Activated naive CD8-positive, alpha-beta T cell treated with anti-CD3 and anti-CD28 coated beads, Interleukin-2, amount 50 U/mL, for 24 hours (primary cell): ENCODE measurements at regions not wholly inside any gene's neighbourhood (a gene's known extent, or its start where the extent isn't known, plus 50 kb on each side); places are given as distances from the start of the nearest gene placed in this dataset.
"Not testable (repeated sequence)": the region's sequence is repeated elsewhere in the genome, so short reads cannot be mapped to it uniquely, and the experiment has no call there.

Source experiments
- ATAC-seq: fragments of 150-1000 bp; cut with Tn5 transposase; one replicate; pipeline ENCODE4 v1.10.0; 2021
- DNase-seq: peaks from one replicate; pipeline ENCODE4 v3.0.0; 2021
- H3K27ac Mint-ChIP-seq: one replicate; pipeline ENCODE4 v1.8.0; 2021; ENCODE audit warnings: mild to moderate bottlenecking, mixed read lengths
- H3K27me3 Mint-ChIP-seq: one replicate; pipeline ENCODE4 v1.8.0; 2021; ENCODE audit warnings: mixed read lengths
- H3K36me3 Mint-ChIP-seq: one replicate; pipeline ENCODE4 v1.8.0; 2021; ENCODE audit warnings: low read depth, mixed read lengths
- H3K4me1 Mint-ChIP-seq: one replicate; pipeline ENCODE4 v1.8.0; 2021; ENCODE audit warnings: mixed read lengths
- H3K4me3 Mint-ChIP-seq: one replicate; pipeline ENCODE4 v1.8.0; 2021; ENCODE audit warnings: mild to moderate bottlenecking, moderate library complexity, mixed read lengths
- H3K9me3 Mint-ChIP-seq: one replicate; pipeline ENCODE4 v1.8.0; 2021; ENCODE audit warnings: mixed read lengths

GRCh38 chr7:49088017-49088416 is 163.7 kb downstream of the CDC14C start:
- Mint-ChIP-seq H3K27me3 (no peaks in the 10 kb centered on the region), H3K27ac (no peak overlapping the region), H3K36me3 (no peaks in the 10 kb centered on the region), H3K4me1 (no peaks in the 10 kb centered on the region), H3K4me3 (no peak overlapping the region), H3K9me3 (no peaks in the 10 kb centered on the region)
- ATAC-seq (no peak), DNase-seq (no peak)

- Mint-ChIP-seq H3K9me3 (no peaks in the 10 kb centered on the region), H3K4me1 (no peaks in the 10 kb centered on the region), H3K27ac (no peak overlapping the region), H3K4me3 (no peak overlapping the region), H3K27me3 (no peaks in the 10 kb centered on the region), H3K36me3 (no peaks in the 10 kb centered on the region)
- DNase-seq (no peak), ATAC-seq (no peak)
Measured at GRCh38 chr7:49089717-49090116, 165.4 kb downstream of the CDC14C start.

- DNase-seq = no peak
- H3K27ac Mint-ChIP-seq = no peak overlapping the region
- no peaks in the 10 kb centered on the region for H3K9me3 Mint-ChIP-seq
- H3K4me3 Mint-ChIP-seq = no peak overlapping the region
- H3K27me3 Mint-ChIP-seq = no peaks in the 10 kb centered on the region
- H3K36me3 Mint-ChIP-seq = no peaks in the 10 kb centered on the region
- no peak for ATAC-seq
- no peaks in the 10 kb centered on the region for H3K4me1 Mint-ChIP-seq
Measured at GRCh38 chr7:49091089-49091488, 166.7 kb downstream of the CDC14C start.

- no peak for ATAC-seq
- no peak for DNase-seq
- no peaks in the 10 kb centered on the region for H3K36me3 Mint-ChIP-seq
- H3K4me1 Mint-ChIP-seq = no peaks in the 10 kb centered on the region
- H3K27me3 Mint-ChIP-seq = no peaks in the 10 kb centered on the region
- no peak overlapping the region for H3K4me3 Mint-ChIP-seq
- no peaks in the 10 kb centered on the region for H3K9me3 Mint-ChIP-seq
- H3K27ac Mint-ChIP-seq = no peak overlapping the region
Measured at GRCh38 chr7:49091519-49091918, 167.2 kb downstream of the CDC14C start.

GRCh38 chr7:49093218-49093617 is 168.9 kb downstream of the CDC14C start:
- Mint-ChIP-seq H3K27ac (no peak overlapping the region), H3K27me3 (no peaks in the 10 kb centered on the region), H3K4me3 (no peak overlapping the region), H3K36me3 (no peaks in the 10 kb centered on the region), H3K4me1 (no peaks in the 10 kb centered on the region), H3K9me3 (peaks cover 1% of the 10 kb centered on the region)
- ATAC-seq (no peak), DNase-seq (no peak)

GRCh38 chr7:49094866-49095265 is 170.5 kb downstream of the CDC14C start:
- Mint-ChIP-seq H3K27me3 (no peaks in the 10 kb centered on the region), H3K27ac (no peak overlapping the region), H3K36me3 (no peaks in the 10 kb centered on the region), H3K9me3 (peaks cover 3% of the 10 kb centered on the region), H3K4me3 (no peak overlapping the region), H3K4me1 (no peaks in the 10 kb centered on the region)
- DNase-seq = no peak
- ATAC-seq = no peak

GRCh38 chr7:49099587-49100326 is 175.4 kb downstream of the CDC14C start:
- ATAC-seq (no peak), DNase-seq (no peak)
- H3K27me3 Mint-ChIP-seq = no peaks in the 10 kb centered on the region
- H3K36me3 Mint-ChIP-seq = no peaks in the 10 kb centered on the region
- no peak overlapping the region for H3K27ac Mint-ChIP-seq
- H3K9me3 Mint-ChIP-seq = peaks cover 3% of the 10 kb centered on the region
- no peak overlapping the region for H3K4me3 Mint-ChIP-seq
- no peaks in the 10 kb centered on the region for H3K4me1 Mint-ChIP-seq

GRCh38 chr7:49100908-49101740 is 176.8 kb downstream of the CDC14C start:
- H3K4me1 Mint-ChIP-seq, H3K27ac Mint-ChIP-seq, DNase-seq, H3K36me3 Mint-ChIP-seq, H3K4me3 Mint-ChIP-seq, H3K9me3 Mint-ChIP-seq, H3K27me3 Mint-ChIP-seq, ATAC-seq: not testable (repeated sequence)

GRCh38 chr7:49102411-49102810 is 178.1 kb downstream of the CDC14C start:
- Mint-ChIP-seq H3K27ac (no peak overlapping the region), H3K27me3 (no peaks in the 10 kb centered on the region), H3K4me1 (no peaks in the 10 kb centered on the region), H3K36me3 (no peaks in the 10 kb centered on the region), H3K4me3 (no peak overlapping the region), H3K9me3 (peaks cover 3% of the 10 kb centered on the region)
- ATAC-seq = no peak
- no peak for DNase-seq

- Mint-ChIP-seq H3K4me1 (no peaks in the 10 kb centered on the region), H3K27me3 (no peaks in the 10 kb centered on the region), H3K4me3 (no peak overlapping the region), H3K36me3 (no peaks in the 10 kb centered on the region), H3K27ac (no peak overlapping the region), H3K9me3 (peaks cover 11% of the 10 kb centered on the region)
- ATAC-seq = no peak
- no peak for DNase-seq
Measured at GRCh38 chr7:49111706-49112105, 187.4 kb downstream of the CDC14C start.

- Mint-ChIP-seq H3K36me3 (no peaks in the 10 kb centered on the region), H3K4me3 (no peak overlapping the region), H3K4me1 (no peaks in the 10 kb centered on the region), H3K9me3 (peaks cover 11% of the 10 kb centered on the region), H3K27me3 (no peaks in the 10 kb centered on the region), H3K27ac (no peak overlapping the region)
- DNase-seq = no peak
- ATAC-seq = no peak
Measured at GRCh38 chr7:49112222-49112621, 187.9 kb downstream of the CDC14C start.

GRCh38 chr7:49112647-49113046 is 188.3 kb downstream of the CDC14C start:
- Mint-ChIP-seq H3K27me3 (no peaks in the 10 kb centered on the region), H3K4me3 (no peak overlapping the region), H3K36me3 (no peaks in the 10 kb centered on the region), H3K9me3 (peaks cover 11% of the 10 kb centered on the region), H3K27ac (no peak overlapping the region), H3K4me1 (no peaks in the 10 kb centered on the region)
- DNase-seq (no peak), ATAC-seq (no peak)

- no peaks in the 10 kb centered on the region for H3K27me3 Mint-ChIP-seq
- H3K9me3 Mint-ChIP-seq = peaks cover 4% of the 10 kb centered on the region
- no peak overlapping the region for H3K4me3 Mint-ChIP-seq
- H3K4me1 Mint-ChIP-seq = no peaks in the 10 kb centered on the region
- DNase-seq (no peak), ATAC-seq (no peak)
- H3K36me3 Mint-ChIP-seq = no peaks in the 10 kb centered on the region
- no peak overlapping the region for H3K27ac Mint-ChIP-seq
Measured at GRCh38 chr7:49119706-49120105, 195.4 kb downstream of the CDC14C start.

- H3K4me1 Mint-ChIP-seq = no peaks in the 10 kb centered on the region
- no peak overlapping the region for H3K27ac Mint-ChIP-seq
- H3K4me3 Mint-ChIP-seq = no peak overlapping the region
- H3K36me3 Mint-ChIP-seq = no peaks in the 10 kb centered on the region
- ATAC-seq (no peak), DNase-seq (no peak)
- peaks cover 8% of the 10 kb centered on the region for H3K9me3 Mint-ChIP-seq
- no peaks in the 10 kb centered on the region for H3K27me3 Mint-ChIP-seq
Measured at GRCh38 chr7:49125246-49125645, 200.9 kb downstream of the CDC14C start.

GRCh38 chr7:49127359-49127913 is 203.1 kb downstream of the CDC14C start:
- DNase-seq (no peak), ATAC-seq (no peak)
- no peaks in the 10 kb centered on the region for H3K4me1 Mint-ChIP-seq
- no peak overlapping the region for H3K27ac Mint-ChIP-seq
- no peaks in the 10 kb centered on the region for H3K36me3 Mint-ChIP-seq
- no peak overlapping the region for H3K4me3 Mint-ChIP-seq
- H3K9me3 Mint-ChIP-seq = peaks cover 4% of the 10 kb centered on the region
- H3K27me3 Mint-ChIP-seq = no peaks in the 10 kb centered on the region
